ENCODE measurements at regions not wholly inside any gene's neighbourhood (a gene's known extent, or its start where the extent isn't known, plus 50 kb on each side); places are given as distances from the start of the nearest gene placed in this dataset.

DNA sequence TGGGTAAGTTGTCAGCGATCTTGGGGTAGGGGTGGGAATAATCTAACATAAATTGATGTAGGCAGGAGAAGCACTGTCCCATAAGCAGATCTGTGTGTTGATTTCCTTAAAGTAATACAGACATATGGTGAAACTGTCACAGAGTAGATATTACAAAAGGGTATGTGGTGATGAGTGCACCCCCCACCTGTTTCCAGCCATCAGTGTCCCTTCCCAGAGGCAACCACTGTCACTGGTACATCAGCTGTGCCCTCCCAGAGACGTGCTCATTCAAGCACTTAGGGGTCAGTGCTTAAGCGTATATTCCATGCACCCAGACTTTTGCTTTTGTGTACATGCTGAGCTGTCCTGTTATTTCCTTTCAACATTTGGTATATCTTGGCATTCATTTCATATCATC lies 94.3 kb upstream of the PITX1 start:
- TF ChIP-seq, protein P1, sequence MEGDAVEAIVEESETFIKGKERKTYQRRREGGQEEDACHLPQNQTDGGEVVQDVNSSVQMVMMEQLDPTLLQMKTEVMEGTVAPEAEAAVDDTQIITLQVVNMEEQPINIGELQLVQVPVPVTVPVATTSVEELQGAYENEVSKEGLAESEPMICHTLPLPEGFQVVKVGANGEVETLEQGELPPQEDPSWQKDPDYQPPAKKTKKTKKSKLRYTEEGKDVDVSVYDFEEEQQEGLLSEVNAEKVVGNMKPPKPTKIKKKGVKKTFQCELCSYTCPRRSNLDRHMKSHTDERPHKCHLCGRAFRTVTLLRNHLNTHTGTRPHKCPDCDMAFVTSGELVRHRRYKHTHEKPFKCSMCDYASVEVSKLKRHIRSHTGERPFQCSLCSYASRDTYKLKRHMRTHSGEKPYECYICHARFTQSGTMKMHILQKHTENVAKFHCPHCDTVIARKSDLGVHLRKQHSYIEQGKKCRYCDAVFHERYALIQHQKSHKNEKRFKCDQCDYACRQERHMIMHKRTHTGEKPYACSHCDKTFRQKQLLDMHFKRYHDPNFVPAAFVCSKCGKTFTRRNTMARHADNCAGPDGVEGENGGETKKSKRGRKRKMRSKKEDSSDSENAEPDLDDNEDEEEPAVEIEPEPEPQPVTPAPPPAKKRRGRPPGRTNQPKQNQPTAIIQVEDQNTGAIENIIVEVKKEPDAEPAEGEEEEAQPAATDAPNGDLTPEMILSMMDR (conservative IDR thresholded peaks at IDR 0.05; ENCODE audit: low read depth, low read length) = no peak
- no peak for DNase-seq (ENCODE audit: low read depth)
- H3K4me3 ChIP-seq (ENCODE audit: low read length) = no peak overlapping the region

GRCh38 chr5:135127439-135128240 lies 93.6 kb upstream of the PITX1 start:
- H3K4me3 ChIP-seq (ENCODE audit: low read length) = no peak overlapping the region
- TF ChIP-seq, protein P1 (conservative IDR thresholded peaks at IDR 0.05; ENCODE audit: low read depth, low read length) = no peak
- DNase-seq (ENCODE audit: low read depth) = no peak

- no peak for DNase-seq (ENCODE audit: low read depth)
- TF ChIP-seq, protein P1 (conservative IDR thresholded peaks at IDR 0.05; ENCODE audit: low read depth, low read length) = no peak
- no peak overlapping the region for H3K4me3 ChIP-seq (ENCODE audit: low read length)
These were observed 92.8 kb upstream of the PITX1 start for GRCh38 chr5:135126688-135127438.

DNA sequence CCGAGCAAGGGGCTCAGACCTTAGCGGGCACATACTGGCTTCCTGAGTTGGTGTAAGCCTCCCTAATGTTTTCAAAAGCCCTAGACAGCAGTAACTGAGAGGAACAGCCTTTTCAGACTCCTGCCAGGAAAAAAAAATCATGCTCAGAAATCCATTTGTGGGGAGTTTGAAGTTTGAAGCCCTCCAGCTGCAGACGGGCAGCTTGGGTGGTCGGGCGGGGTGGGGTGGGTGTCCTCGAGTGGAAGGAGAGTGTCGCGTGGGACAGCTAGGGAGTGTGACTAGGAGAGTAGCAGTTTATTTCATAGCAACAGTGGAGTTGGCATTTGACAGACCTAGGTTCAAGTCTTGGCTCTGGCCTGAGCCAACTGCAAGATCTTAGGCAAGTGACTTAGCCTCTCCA lies 90.7 kb upstream of the PITX1 start:
- DNase-seq (ENCODE audit: low read depth) = no peak
- TF ChIP-seq, protein P1 (conservative IDR thresholded peaks at IDR 0.05; ENCODE audit: low read depth, low read length) = no peak
- no peak overlapping the region for H3K4me3 ChIP-seq (ENCODE audit: low read length)

DNA sequence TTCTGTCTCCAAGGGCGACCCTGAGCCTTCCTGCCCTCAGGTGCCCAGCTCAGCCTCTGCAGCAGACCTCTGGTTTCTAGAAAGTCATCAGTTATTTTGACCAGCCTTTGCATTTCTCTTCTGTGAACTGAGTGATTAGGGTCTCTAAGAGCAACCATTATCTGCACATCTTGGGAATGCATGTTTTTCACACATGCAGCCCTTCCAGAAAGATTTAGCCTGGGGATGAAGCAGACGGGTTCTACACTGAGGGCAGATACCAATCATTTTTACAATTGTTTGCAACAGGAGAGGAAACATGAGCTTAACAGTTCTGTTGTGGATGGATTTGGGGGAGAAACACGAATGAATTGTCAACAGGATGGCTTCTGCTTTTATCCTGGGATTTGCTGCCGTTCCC lies 90.1 kb upstream of the PITX1 start:
- H3K4me3 ChIP-seq (ENCODE audit: low read length) = no peak overlapping the region
- no peak for DNase-seq (ENCODE audit: low read depth)
- TF ChIP-seq, protein P1 (conservative IDR thresholded peaks at IDR 0.05; ENCODE audit: low read depth, low read length) = no peak

DNA sequence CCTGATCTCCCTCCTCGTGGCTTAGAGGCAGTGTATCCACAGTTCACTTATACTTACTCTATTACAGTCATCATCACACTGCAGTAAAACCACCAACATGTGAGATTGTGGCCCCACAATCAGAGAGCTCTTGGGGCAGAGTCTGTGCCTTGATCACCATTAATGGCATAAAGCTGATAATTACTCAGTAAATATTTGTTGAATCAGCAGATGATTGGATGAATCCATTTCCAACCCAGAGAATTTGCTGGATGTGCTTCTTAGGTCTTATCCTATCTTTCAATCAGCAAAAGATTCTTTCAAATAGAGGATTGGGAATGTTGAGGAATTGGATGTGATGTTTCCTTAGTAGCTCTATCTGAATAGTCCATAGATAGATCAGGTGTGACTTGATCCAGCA lies 88.8 kb upstream of the PITX1 start:
- H3K4me3 ChIP-seq (ENCODE audit: low read length) = no peak overlapping the region
- TF ChIP-seq, protein P1 (conservative IDR thresholded peaks at IDR 0.05; ENCODE audit: low read depth, low read length) = no peak
- no peak for DNase-seq (ENCODE audit: low read depth)

All from retinal pigment epithelial cell (primary cell).